Astrocyte of the spinal cord (primary cell): ENCODE measurements at regions not wholly inside any gene's neighbourhood (a gene's known extent, or its start where the extent isn't known, plus 50 kb on each side); places are given as distances from the start of the nearest gene placed in this dataset.

ENCODE experiments used
- DNase-seq: peaks from one replicate; pipeline ENCODE4 v3.0.0; 2011; ENCODE audit warnings: low read depth, low spot score
- H3K4me3 ChIP-seq: 2 replicates; pipeline ENCODE4 v1.5.1; 2011; ENCODE audit warnings: low read depth, mild to moderate bottlenecking, low read length, moderate library complexity
- in situ Hi-C: cut with HindIII; loops from 2 replicates; pipeline ENCODE4 v1.10.0; 2017; ENCODE audit warnings: low sequenced_read_pairs
- TF ChIP-seq, protein P1 (sequence below): IDR thresholded peaks from 2 replicates; pipeline ENCODE4 v1.5.1; 2012; ENCODE audit warnings: low read depth, mild to moderate bottlenecking, low read length, inconsistent platforms

- no peak overlapping the region for H3K4me3 ChIP-seq
- TF ChIP-seq, protein P1, sequence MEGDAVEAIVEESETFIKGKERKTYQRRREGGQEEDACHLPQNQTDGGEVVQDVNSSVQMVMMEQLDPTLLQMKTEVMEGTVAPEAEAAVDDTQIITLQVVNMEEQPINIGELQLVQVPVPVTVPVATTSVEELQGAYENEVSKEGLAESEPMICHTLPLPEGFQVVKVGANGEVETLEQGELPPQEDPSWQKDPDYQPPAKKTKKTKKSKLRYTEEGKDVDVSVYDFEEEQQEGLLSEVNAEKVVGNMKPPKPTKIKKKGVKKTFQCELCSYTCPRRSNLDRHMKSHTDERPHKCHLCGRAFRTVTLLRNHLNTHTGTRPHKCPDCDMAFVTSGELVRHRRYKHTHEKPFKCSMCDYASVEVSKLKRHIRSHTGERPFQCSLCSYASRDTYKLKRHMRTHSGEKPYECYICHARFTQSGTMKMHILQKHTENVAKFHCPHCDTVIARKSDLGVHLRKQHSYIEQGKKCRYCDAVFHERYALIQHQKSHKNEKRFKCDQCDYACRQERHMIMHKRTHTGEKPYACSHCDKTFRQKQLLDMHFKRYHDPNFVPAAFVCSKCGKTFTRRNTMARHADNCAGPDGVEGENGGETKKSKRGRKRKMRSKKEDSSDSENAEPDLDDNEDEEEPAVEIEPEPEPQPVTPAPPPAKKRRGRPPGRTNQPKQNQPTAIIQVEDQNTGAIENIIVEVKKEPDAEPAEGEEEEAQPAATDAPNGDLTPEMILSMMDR = no peak
- DNase-seq = no peak
- in situ Hi-C loops = no loop called here
Measured at GRCh38 chr5:112064956-112065355, 308.0 kb upstream of the NREP start.

DNA sequence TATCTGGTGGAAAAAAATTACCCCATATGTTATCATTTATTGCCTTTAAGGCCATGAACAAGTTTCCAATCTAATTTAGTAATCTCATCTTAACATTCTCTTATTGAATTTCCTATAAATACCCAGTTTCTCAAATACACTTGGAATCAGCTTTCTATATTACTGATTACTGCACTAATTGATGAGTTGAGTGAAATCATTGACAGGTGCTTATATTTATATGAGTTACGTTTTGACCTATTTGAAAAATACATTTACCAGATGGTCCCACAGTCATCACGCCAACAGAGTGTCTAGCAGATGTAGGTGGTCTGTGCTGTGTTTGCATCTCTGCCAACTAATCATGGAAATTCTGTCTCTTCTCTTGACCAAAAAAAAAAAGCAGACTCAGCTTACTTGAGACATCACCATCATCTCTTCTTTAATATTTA, 307.3 kb upstream of the NREP start:
- in situ Hi-C loops = no loop called here
- TF ChIP-seq, protein P1 = no peak
- DNase-seq = no peak
- no peak overlapping the region for H3K4me3 ChIP-seq

GRCh38 chr5:112063856-112064255, 306.9 kb upstream of the NREP start:
- in situ Hi-C loops = no loop called here
- no peak overlapping the region for H3K4me3 ChIP-seq
- DNase-seq = no peak
- TF ChIP-seq, protein P1 = no peak

- no peak overlapping the region for H3K4me3 ChIP-seq
- in situ Hi-C loops = no loop called here
- no peak for DNase-seq
- TF ChIP-seq, protein P1 = no peak
Measured at GRCh38 chr5:112063191-112063590, 306.2 kb upstream of the NREP start.

DNA sequence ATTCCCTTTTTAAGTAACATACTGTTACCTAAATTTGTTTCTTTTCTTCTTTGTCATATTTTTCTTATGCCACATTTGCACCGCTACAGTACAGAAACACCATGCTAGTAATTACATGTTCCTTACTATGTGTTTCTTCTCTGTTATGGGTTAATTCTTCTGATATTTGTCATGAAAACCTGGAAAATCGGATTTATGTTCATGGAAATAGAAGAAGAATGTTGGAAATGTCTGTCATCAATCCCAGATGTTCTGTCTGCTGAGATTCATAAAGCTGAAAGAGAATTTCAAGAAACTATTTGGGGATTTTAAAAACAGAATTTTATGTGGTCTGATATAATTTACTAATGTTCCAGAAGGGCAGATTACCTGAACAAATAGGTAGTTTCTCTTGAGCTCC, 305.2 kb upstream of the NREP start:
- TF ChIP-seq, protein P1 = no peak
- DNase-seq = no peak
- in situ Hi-C loops = no loop called here

DNA sequence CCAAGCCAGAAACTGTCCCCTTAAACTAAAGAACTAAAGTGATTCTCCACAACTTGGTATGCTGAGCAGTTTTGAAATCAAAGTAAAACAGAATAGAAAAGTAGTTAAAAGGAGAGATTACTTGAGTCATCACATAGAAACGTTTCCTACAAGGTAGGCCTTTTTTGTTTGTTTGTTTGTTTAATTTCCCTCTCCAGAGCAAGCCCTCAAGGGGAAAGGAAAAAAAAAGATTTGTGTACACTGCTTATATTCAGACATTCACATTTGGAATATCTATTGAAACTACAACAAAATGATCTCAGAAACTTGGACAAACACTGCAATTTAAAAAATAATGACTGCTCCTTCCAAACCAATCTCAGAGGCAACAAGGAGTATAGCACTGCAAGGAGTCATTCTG, 304.7 kb upstream of the NREP start:
- no peak for DNase-seq
- TF ChIP-seq, protein P1 = no peak
- in situ Hi-C loops = no loop called here
- no peak overlapping the region for H3K4me3 ChIP-seq

More for the DNA sequence above, 305.2 kb upstream of the NREP start:
- no peak overlapping the region for H3K4me3 ChIP-seq
